WERI-Rb-1 (cell line): ENCODE measurements at regions not wholly inside any gene's neighbourhood (a gene's known extent, or its start where the extent isn't known, plus 50 kb on each side); places are given as distances from the start of the nearest gene placed in this dataset.

Source experiments
- DNase-seq: peaks from one replicate; pipeline ENCODE4 v3.0.0-alpha.2; 2020
- H3K27ac ChIP-seq: fragments of 250-450 bp; sonication (Bioruptor Pico); 2 replicates; pipeline ENCODE4 v1.5.1; 2020; ENCODE audit warnings: mild to moderate bottlenecking, moderate library complexity
- H3K27me3 ChIP-seq: fragments of 250-450 bp; sonication (Bioruptor Pico); 2 replicates; pipeline ENCODE4 v1.5.1; 2021; ENCODE audit warnings: mild to moderate bottlenecking, low read depth, moderate library complexity; ENCODE audit not compliant: insufficient read depth, severe bottlenecking
- H3K36me3 ChIP-seq: fragments of 250-450 bp; sonication (Bioruptor Pico); 2 replicates; pipeline ENCODE4 v1.5.1; 2020; ENCODE audit warnings: mild to moderate bottlenecking, moderate library complexity
- H3K4me3 ChIP-seq: 2 replicates; pipeline ENCODE4 v1.5.1; 2011; ENCODE audit warnings: low read depth, mild to moderate bottlenecking, control low read depth, low read length
- H3K9me3 ChIP-seq: fragments of 250-450 bp; sonication (Bioruptor Pico); 2 replicates; pipeline ENCODE4 v1.5.1; 2021; ENCODE audit warnings: mild to moderate bottlenecking, moderate library complexity; ENCODE audit not compliant: severe bottlenecking
- TF ChIP-seq, protein P1 (sequence below): IDR thresholded peaks from 2 replicates; pipeline ENCODE4 v1.5.1; 2011; ENCODE audit warnings: low read depth, mild to moderate bottlenecking, control low read depth, inconsistent platforms, low read length

DNA sequence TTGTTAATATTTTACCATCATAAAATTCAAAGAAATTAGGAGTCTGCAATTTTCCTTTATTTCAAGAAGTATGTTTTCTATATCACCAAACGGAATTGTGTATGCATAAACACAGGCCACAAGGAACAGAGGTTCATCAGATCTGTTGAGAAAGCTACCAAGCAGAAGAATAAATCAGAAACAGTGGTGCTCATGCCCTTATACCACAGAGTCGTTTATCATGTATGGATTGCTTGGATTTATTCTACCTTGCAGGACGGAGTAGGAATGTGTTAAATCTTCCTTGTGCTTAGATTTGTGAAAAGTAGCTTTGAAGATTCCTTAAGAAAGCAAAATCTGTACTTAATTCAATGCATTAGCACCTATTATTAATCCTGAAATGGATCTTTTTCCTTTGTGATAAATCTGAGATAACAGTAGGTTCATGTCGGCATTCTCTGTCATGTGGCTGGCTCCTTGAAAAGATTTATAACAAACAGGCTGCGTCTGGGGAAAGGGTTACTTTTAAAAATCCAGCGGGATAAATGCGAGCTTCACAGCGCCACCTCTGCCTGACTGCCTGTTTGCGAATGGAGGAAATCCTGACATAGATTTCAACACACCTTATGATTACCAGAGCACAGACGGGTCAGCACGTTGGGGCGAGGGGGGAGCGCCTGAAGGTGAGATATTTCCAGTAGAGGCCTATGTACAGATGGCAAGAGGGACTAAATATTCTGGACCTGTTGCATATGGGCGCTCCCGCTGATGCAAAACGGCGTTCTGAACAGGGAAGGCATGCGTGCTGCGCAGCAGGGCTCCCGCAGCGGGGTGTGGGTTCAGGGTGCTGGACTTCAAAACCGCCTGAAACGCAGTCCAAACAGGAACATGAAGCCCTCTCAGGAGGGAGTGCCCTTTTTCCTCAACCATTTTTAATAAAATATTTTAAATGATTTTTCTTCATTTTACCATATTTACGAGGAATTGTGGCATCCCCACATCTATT, 445.5 kb upstream of the SGCG start:
- TF ChIP-seq, protein P1, sequence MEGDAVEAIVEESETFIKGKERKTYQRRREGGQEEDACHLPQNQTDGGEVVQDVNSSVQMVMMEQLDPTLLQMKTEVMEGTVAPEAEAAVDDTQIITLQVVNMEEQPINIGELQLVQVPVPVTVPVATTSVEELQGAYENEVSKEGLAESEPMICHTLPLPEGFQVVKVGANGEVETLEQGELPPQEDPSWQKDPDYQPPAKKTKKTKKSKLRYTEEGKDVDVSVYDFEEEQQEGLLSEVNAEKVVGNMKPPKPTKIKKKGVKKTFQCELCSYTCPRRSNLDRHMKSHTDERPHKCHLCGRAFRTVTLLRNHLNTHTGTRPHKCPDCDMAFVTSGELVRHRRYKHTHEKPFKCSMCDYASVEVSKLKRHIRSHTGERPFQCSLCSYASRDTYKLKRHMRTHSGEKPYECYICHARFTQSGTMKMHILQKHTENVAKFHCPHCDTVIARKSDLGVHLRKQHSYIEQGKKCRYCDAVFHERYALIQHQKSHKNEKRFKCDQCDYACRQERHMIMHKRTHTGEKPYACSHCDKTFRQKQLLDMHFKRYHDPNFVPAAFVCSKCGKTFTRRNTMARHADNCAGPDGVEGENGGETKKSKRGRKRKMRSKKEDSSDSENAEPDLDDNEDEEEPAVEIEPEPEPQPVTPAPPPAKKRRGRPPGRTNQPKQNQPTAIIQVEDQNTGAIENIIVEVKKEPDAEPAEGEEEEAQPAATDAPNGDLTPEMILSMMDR = no peak
- H3K27me3 ChIP-seq = peaks cover 76% of the 10 kb centered on the region
- DNase-seq = no peak
- no peak overlapping the region for H3K27ac ChIP-seq
- no peak overlapping the region for H3K4me3 ChIP-seq
- H3K9me3 ChIP-seq = no peaks in the 10 kb centered on the region
- H3K36me3 ChIP-seq = no peaks in the 10 kb centered on the region

DNA sequence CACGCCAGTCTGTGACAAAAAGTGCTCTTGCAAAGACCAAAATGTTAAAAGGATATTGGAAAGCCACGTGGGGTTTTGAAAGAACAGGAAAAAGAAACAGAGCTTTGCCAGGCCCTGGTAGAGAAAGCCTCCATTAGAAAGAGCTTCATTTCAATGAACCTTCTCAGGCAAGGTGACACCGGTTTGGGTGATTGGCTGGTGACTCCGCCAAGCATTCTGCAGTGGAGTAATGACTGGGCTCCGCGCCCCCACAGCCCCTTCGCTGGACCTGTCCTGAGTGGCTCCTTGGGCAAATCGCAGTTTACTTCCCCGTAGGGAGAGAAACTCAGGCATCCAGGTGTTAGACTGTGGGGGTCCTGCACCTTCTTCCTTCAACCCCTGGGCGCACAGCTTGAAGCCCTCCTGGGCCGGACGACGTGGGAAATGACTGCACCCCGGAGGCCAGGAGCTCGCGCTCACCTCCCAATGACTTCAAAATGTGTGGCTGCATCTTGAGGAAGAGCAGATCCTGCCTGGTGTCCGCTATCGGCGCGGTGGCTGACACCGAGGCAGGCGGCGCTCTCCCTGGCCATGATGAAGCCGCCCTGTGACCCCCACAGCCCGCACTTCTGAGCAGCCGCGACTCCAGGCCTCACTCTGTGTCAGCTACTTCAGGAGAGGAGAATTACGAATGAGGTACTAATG, 444.6 kb upstream of the SGCG start:
- DNase-seq = no peak
- TF ChIP-seq, protein P1 = no peak
- Histone ChIP-seq H3K9me3 (no peaks in the 10 kb centered on the region), H3K27me3 (peaks cover 74% of the 10 kb centered on the region), H3K27ac (no peak overlapping the region), H3K4me3 (no peak overlapping the region), H3K36me3 (no peaks in the 10 kb centered on the region)

DNA sequence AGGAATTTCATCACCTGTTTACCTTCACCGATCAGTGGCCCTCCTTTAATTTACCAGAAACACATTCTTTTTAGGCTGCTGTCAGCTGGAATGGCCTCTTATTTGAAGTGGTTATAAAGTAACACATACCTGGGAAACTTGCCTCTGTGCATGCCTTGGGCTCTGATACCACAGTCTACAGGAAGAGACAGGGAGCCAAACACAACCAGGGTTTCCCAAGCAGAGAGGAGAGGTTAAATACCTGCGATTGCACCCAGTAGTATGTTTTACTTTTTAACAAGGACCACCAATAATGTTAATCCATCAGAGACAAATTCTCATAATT, 444.0 kb upstream of the SGCG start:
- no peaks in the 10 kb centered on the region for H3K36me3 ChIP-seq
- DNase-seq = no peak

DNA sequence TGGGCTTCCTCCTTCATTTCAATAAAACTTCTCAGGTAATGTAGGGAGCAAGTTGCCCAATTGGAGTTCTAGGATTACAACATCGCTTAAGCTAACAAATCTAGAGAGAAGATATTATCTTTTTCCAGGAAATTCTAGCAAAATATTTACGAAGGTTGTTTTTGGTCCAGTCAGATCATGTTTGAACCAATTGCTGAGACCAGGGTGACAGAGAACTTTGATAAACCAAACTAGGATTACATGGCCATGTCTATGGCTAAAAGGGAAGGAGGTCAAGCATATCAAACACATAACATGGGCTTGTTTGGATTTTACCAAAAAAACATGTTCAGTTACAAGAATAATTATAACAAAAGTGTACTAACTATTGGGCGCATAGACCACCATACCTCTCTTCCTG, 442.4 kb upstream of the SGCG start:
- no peaks in the 10 kb centered on the region for H3K9me3 ChIP-seq
- TF ChIP-seq, protein P1 = no peak
- H3K36me3 ChIP-seq = no peaks in the 10 kb centered on the region

More for the DNA sequence above, 444.0 kb upstream of the SGCG start:
- Histone ChIP-seq H3K9me3 (no peaks in the 10 kb centered on the region), H3K27ac (no peak overlapping the region), H3K27me3 (peaks cover 74% of the 10 kb centered on the region), H3K4me3 (no peak overlapping the region)
- TF ChIP-seq, protein P1 = no peak

DNA sequence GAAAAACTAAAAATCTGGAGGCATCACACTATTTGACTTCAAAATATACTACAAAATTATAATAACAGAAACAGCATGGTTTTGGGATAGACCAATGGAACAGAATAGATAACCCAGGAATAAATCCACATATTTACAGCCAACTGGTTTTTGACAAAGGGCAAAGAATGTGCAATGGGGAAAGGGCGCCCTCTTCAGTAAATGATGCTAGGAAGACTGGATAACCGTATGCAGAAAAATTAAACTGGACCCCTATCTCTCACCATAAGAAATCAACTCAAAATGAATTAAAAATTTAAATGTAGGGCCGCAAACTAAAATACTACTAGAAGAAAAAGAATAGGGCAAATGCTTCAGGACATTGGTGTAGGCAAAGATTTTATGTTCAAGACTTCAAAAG, 440.5 kb upstream of the SGCG start:
- TF ChIP-seq, protein P1 = peak; percentile 28; the same call in 1 of the 2 replicates
- Histone ChIP-seq H3K9me3 (no peaks in the 10 kb centered on the region), H3K4me3 (no peak overlapping the region), H3K27me3 (peaks cover 72% of the 10 kb centered on the region), H3K36me3 (no peaks in the 10 kb centered on the region), H3K27ac (no peak overlapping the region)
- peak; percentile 15 for DNase-seq

More for the DNA sequence above, 442.4 kb upstream of the SGCG start:
- Histone ChIP-seq H3K27me3 (peaks cover 78% of the 10 kb centered on the region), H3K4me3 (no peak overlapping the region), H3K27ac (no peak overlapping the region)
- DNase-seq = no peak
